Panc1 (cell line): ENCODE measurements at regions not wholly inside any gene's neighbourhood (a gene's known extent, or its start where the extent isn't known, plus 50 kb on each side); places are given as distances from the start of the nearest gene placed in this dataset.

Experiments
- ATAC-seq: fragments of 200-7000 bp; cut with Tn5 transposase; 2 replicates; pipeline ENCODE4 v1.9.1; 2020; ENCODE audit warnings: mild to moderate bottlenecking, moderate library complexity
- BruUV-seq: library from RNA; stranded (reverse); fragments of 400-500 nt; replicated peaks from 2 replicates; lab custom pipeline; 2021; lab: Mats Ljungman, UMichigan
- CTCF ChIA-PET: fragments of 300-600 bp; sonication (Branson Sonifier 250); formaldehyde crosslinking; loops from one replicate; lab custom pipeline; 2022; ENCODE audit warnings: antibody characterized with exemption; lab: Charles Lee
- POLR2A ChIA-PET: fragments of 300-600 bp; sonication (Branson Sonifier 250); formaldehyde crosslinking; loops from one replicate; lab custom pipeline; 2022; ENCODE audit warnings: antibody characterized with exemption; lab: Charles Lee
- DNase-seq: peaks from one replicate; pipeline ENCODE4 v3.0.0-alpha.2; 2010; ENCODE audit warnings: low read depth, low spot score
- H3K27ac ChIP-seq: 2 replicates; pipeline ENCODE4 v1.5.1; 2011; ENCODE audit warnings: mild to moderate bottlenecking, low read length, inconsistent platforms
- H3K27me3 ChIP-seq: fragments of 200-500 bp; sonication (Bioruptor generic); 2 replicates; pipeline ENCODE4 v1.6.0; 2014; ENCODE audit warnings: low read length, inconsistent platforms; ENCODE audit not compliant: control insufficient read depth, insufficient read depth
- H3K36me3 ChIP-seq: fragments of 200-500 bp; sonication (Bioruptor generic); 2 replicates; pipeline ENCODE4 v1.5.1; 2014; ENCODE audit warnings: inconsistent platforms, mild to moderate bottlenecking, low read length, moderate library complexity; ENCODE audit not compliant: control insufficient read depth, insufficient read depth
- H3K4me1 ChIP-seq: 2 replicates; pipeline ENCODE4 v1.5.1; 2011; ENCODE audit warnings: inconsistent platforms, mild to moderate bottlenecking, low read length, moderate library complexity; ENCODE audit not compliant: control insufficient read depth, insufficient read depth
- H3K4me3 ChIP-seq, 2 experiments: 2 replicates each; pipeline ENCODE4 v1.5.1; 2011 to 2012; ENCODE audit warnings: low read depth in 2 of 2, low read length in 2 of 2, mild to moderate bottlenecking in 2 of 2, inconsistent platforms in 1 of 2, moderate library complexity in 1 of 2
- H3K9me3 ChIP-seq: fragments of 200-500 bp; sonication (Bioruptor generic); 2 replicates; pipeline ENCODE4 v1.5.1; 2014; ENCODE audit warnings: low read depth, mild to moderate bottlenecking, inconsistent platforms, low read length, moderate library complexity; ENCODE audit not compliant: control insufficient read depth, insufficient read depth
- CTCF ChIP-seq: fragments of 450-650 bp; IDR thresholded peaks from 2 replicates; pipeline ENCODE4 v1.5.1; 2017; ENCODE audit warnings: mild to moderate bottlenecking
- POLR2AphosphoS5 ChIP-seq: IDR thresholded peaks from 2 replicates; pipeline ENCODE4 v1.6.1; 2012; ENCODE audit warnings: mild to moderate bottlenecking, low read depth, low read length, moderate library complexity
- REST ChIP-seq, 2 experiments: IDR thresholded peaks; 2 replicates each; pipeline ENCODE4 v1.6.1; 2011 to 2012; ENCODE audit warnings: low read depth in 2 of 2, control low read depth in 1 of 2, low read length in 1 of 2, mild to moderate bottlenecking in 1 of 2, moderate library complexity in 1 of 2; ENCODE audit not compliant: insufficient read depth in 1 of 2
- SIN3A ChIP-seq: IDR thresholded peaks from 2 replicates; pipeline ENCODE4 v1.6.1; 2012; ENCODE audit warnings: low read depth, mild to moderate bottlenecking, low read length, moderate library complexity, borderline replicate concordance; ENCODE audit not compliant: insufficient read depth
- TCF7L2 ChIP-seq: IDR thresholded peaks from 2 replicates; pipeline ENCODE4 v1.6.1; 2011; ENCODE audit warnings: mild to moderate bottlenecking, low read depth, low read length, inconsistent platforms
- in situ Hi-C: cut with HindIII; loops from 2 replicates; pipeline ENCODE4 v1.10.0; 2016; ENCODE audit warnings: low sequenced_read_pairs, low pct_unique_long_range_greater_than_20kb
- intact Hi-C: fragments of 100-400 bp; cut with micrococcal nuclease; formaldehyde crosslinking; loops from one replicate; pipeline ENCODE4 v1.10.0; 2022; ENCODE audit not compliant: unreplicated experiment

GRCh38 chr3:109596991-109597390, 259.6 kb upstream of the DPPA4 start:
- DNase-seq (no peak), ATAC-seq (no peak)
- no peaks in the 10 kb centered on the region for H3K27me3 ChIP-seq
- BruUV-seq = no TSS peak
- H3K9me3 ChIP-seq = no peaks in the 10 kb centered on the region; the same call in 1 of the 2 replicates
- intact Hi-C loops = no loop called here
- ChIA-PET CTCF (no interaction called here), POLR2A (no interaction called here)
- H3K4me1 ChIP-seq = no peaks in the 10 kb centered on the region
- H3K27ac ChIP-seq = no peak overlapping the region
- H3K4me3 ChIP-seq = no peak overlapping the region
- no peak for TF ChIP-seq REST (IDR thresholded peaks at IDR 0.05; ENCODE audit: insufficient read depth in 1 of 2, low read depth in 2 of 2, low read length in 1 of 2)
- TF ChIP-seq SIN3A = no peak
- TF ChIP-seq CTCF = no peak
- no peak for TF ChIP-seq POLR2AphosphoS5
- TF ChIP-seq TCF7L2 = no peak
- no peaks in the 10 kb centered on the region for H3K36me3 ChIP-seq
- in situ Hi-C loops = no loop called here

GRCh38 chr3:109597444-109597843, 260.1 kb upstream of the DPPA4 start:
- Histone ChIP-seq H3K4me1 (no peaks in the 10 kb centered on the region), H3K4me3 (no peak overlapping the region), H3K27ac (no peak overlapping the region), H3K36me3 (no peaks in the 10 kb centered on the region), H3K9me3 (no peaks in the 10 kb centered on the region; the same call in 1 of the 2 replicates), H3K27me3 (no peaks in the 10 kb centered on the region)
- TF ChIP-seq CTCF (no peak), SIN3A (no peak), POLR2AphosphoS5 (no peak), REST (IDR thresholded peaks at IDR 0.05; ENCODE audit: insufficient read depth in 1 of 2, low read depth in 2 of 2, low read length in 1 of 2) (no peak), TCF7L2 (no peak)
- in situ Hi-C loops (no loop called here), intact Hi-C loops (no loop called here)
- ChIA-PET POLR2A (no interaction called here), CTCF (no interaction called here)
- BruUV-seq = no TSS peak
- ATAC-seq (no peak), DNase-seq (no peak)
